ENCODE measurements at regions not wholly inside any gene's neighbourhood (a gene's known extent, or its start where the extent isn't known, plus 50 kb on each side); places are given as distances from the start of the nearest gene placed in this dataset.
A peak's percentile ranks its signal among the peaks of the same experiment; 100 is the strongest.
"Not testable (repeated sequence)": the region's sequence is repeated elsewhere in the genome, so short reads cannot be mapped to it uniquely, and the experiment has no call there.

DNA sequence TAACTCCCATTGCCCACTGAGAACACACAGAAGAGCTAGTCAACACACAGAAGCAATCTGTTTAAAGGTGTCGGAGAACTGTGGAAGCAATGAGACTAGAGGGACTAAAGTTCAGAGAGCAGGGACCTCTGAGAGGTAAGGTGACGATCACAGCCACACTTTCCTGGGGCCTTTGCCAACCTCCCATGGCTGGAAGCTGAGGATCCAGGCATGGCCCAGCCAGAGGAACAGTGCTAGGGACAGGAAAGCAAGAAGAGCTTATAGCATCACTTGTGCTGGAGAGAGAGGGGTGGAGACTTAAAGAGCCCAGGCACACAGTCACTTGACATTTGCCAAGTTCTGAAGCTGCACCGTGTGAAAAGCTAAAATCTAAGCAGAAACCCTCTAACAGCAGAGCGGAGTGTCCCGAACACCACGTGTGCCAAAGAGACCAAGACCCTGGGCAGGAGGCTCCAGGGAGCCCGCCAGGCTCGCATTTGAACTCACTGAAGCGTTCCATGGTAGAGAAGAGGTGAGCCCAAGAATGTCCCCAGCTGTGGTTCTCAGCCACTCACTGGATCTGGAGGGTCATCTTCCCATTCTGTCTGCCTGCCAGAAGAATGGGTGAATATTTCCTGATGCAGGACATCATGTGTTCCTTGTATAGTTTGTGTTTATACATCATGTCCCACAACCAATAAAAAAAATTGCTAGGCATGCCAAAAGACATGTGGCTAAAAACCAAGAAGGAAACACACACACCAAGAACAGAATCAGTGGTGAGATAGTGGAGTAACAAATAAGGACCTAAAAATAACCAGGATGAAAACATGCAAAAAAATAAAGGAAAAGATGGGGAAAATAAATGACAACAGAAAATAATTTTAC is 174.0 kb upstream of the C14orf180 start:
- no peak for FAIRE-seq

DNA sequence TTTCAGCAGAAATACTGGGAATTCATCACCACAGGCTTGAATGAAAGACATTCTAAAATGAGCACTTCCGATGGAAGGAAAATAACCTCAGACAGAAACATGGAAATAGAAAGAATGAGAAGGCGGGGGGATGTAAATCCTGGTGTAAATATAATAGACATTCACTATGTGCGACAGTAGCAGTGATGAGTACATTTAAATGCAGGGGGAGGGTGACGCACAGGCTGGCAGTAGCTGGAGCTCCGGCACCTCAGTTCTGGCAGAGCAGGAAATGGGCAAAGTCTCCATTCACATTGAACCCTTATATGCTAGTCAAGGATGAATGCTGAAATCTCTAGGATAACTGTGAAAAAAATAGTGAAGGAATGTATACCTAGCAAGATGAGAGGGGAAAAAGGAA is 172.7 kb upstream of the C14orf180 start:
- FAIRE-seq (no peak), DNase-seq (ENCODE audit: low spot score in 2 of 2) (no peak)

More for the DNA sequence above, 174.0 kb upstream of the C14orf180 start:
- no peak for DNase-seq (ENCODE audit: low spot score in 2 of 2)

DNA sequence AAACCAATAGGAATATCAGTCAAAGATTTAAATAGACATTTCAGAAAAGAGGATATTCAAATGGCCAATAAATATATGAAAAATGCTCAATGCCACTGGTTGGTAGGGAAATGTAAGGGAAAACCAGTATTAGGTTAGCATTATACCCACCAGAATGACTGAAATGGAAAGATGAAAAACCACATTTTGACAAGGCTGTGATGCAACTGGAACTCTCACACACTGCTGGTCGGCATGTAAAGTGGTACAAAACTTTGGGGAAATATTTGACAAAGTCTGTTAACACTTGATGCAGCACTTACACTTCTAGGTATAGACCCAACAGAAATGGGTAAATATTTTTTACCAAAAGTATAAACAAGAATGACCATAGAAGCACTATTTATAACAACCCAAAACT is 163.2 kb upstream of the C14orf180 start:
- no peak for FAIRE-seq
- no peak for DNase-seq (ENCODE audit: low spot score in 2 of 2)

DNA sequence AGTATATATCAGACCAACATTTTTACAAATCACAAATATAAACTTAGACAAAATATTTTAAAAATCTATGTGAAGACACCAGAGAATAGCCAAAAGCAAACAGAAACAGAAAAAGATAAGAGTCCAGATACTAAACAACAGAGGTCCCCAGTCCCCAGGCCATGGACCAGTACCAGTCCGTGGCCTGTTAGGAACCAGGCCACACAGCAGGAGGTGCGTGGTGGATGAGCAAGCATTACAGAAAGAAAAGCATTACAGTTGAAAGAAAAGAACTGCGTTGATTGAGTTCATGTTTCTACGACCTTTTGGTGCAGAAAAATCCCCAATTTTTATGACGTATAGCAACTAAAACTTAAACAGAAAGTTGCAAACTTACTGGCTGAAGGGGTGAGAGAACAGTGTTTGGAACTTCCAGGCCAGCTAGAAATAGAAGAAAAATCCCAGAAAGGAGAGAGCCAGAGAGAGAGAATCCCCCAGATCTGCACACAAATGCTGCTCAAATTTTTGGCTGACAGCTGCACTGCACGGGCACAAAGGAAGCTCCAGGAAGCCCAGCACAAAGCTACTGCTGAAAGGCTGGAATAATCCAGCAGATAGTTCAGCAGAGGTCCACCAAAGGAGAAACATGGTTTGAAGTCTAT is 159.6 kb upstream of the C14orf180 start:
- no peak for FAIRE-seq
- DNase-seq (ENCODE audit: low spot score in 2 of 2), result no peak

DNA sequence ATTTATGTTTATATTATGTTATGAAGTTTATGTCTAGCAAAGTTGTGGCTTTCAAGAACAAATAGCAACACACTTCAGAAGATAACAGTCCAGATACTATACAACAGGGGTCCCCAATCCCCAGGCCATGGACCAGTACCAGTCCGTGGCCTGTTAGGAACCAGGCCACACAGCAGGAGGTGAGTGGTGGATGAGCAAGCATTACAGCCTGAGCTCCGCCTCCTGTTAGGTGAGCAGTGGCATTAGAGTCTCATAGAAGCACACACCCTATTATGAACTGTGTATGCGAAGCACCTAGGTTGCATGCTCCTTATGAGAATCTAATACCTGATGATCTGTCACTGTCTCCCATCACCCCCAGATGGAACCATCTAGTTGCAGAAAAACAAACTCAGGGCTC is 159.0 kb upstream of the C14orf180 start:
- FAIRE-seq; DNase-seq (ENCODE audit: low spot score in 2 of 2): not testable (repeated sequence)

DNA sequence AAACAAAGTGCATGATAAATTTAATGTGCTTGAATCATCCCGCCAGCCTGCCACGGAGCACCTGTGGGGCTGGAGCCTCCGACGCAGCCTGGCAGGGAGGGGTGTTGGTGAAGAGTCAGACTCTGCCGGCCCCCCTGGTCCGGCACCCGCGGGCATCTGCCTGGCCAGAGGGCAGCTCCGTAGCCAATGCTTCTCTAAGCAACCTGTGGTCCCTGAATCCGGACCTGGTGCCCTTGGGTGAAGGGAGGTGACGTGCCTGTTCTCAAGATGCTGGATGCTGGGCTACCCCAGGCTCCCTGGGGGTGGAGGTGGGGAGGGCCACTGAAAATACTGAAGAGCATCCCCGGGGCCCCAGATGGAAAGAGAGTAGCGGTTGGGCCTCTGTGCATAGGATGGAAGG is 158.6 kb upstream of the C14orf180 start:
- DNase-seq (ENCODE audit: low spot score in 2 of 2), result no peak
- FAIRE-seq, result no peak

DNA sequence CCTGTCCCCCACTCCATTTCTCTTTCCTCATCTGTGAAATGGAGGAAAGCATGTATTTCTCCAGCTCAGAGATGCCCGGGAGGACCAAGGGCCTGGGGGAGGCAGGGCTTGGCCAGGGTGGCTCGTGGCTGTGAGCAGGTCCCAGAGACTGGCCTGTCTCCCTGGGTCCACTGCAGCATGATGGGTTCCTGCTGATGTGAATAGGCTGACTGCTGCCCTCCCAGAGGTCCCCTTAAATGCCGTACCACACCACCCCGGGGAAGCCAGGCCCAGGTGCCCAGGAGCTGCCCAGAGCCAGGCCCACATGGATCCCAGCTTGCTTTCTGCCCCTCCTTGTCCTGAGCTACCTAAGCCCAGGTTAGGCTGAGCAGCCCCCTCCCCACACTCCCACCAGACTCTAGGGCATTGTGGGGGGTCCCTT is 158.2 kb upstream of the C14orf180 start:
- FAIRE-seq, result no peak
- no peak for DNase-seq (ENCODE audit: low spot score in 2 of 2)

DNA sequence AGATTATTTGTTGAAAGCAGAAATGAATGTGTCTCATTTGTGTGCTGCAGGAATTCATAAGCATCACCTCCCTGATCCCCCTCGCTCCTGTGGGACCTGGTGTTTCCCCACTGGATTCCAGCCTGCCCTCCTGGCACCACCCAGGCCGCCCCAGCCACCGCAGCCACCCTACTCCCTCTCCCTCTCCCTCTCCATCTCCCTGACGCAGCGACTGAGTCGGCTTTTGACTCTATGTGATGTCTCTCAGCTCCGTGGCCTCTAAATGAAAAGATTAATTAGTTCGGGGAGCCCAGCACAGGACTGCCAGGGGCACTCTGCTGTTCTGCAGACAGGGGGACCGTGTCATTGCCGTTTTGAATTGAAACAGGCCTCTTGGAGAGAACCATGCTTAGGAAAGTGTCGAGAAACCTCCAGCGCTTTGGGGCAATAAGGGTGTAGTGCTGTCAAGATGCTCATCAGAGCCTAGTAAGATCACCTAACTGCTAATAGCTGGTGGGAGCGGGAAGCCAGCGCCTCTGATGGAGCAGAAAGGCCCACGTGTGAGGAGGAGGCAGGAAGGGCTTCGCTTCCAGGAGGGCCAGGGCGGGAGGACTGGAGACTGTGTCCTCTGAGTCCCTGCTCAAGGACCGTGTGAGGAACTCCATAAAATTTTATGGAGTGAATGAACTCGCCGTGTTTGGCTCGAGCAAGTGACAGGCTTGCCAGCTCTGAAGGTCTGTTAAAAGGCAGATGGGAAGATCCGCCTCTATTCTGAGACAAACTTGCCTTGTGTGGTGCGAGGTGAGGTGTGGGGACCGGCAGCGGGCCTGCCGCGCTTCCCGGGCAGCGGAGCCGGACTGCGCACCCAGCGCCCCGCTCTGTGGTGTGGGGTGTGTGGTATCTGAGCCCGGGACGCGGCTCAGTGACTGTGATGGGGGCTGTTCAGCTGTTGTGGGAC is 157.4 kb upstream of the C14orf180 start:
- no peak for FAIRE-seq
- DNase-seq (ENCODE audit: low spot score in 2 of 2), result no peak

DNA sequence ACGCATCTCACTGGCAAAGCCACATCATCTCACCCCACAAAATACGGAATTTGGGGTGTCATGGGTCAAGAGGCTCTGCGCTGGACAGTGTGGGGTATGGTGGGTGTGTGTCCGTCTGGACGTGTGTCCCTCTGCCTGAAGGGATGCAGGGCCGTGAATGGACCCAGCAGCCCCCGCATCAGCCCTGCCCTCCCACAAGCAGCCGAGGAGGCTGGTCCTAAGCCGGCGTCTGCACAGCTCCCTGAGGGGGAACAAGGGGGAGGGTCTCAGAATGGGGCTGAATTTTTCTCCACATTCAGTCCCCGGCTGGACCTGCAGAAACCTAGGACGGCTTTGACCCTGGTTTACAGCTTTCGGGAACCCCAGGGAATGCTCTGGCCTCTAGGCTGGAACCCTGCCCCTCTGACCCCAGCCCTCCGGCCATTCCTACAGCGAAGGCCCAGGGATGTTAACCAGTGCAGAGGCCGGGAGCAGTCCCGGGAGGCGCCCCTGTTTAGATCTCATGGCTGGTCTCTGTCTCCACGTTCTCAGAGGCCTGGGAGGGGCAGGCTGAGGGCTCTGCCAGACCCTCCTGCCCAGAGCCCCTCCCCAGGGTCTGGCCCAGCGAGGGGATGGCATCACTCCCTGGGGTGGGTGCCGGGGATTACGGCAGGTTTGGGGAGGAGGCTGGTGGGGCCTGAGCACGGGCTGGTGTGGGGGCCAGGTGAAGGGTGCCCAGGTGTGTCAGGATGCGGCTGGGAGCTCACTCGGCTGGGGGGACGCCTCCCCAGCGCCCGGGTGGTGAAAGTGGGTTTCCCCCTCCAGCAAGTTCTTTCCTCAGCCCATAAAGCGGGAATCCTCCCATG is 156.5 kb upstream of the C14orf180 start:
- no peak for FAIRE-seq
- DNase-seq (ENCODE audit: low spot score in 2 of 2), result no peak

DNA sequence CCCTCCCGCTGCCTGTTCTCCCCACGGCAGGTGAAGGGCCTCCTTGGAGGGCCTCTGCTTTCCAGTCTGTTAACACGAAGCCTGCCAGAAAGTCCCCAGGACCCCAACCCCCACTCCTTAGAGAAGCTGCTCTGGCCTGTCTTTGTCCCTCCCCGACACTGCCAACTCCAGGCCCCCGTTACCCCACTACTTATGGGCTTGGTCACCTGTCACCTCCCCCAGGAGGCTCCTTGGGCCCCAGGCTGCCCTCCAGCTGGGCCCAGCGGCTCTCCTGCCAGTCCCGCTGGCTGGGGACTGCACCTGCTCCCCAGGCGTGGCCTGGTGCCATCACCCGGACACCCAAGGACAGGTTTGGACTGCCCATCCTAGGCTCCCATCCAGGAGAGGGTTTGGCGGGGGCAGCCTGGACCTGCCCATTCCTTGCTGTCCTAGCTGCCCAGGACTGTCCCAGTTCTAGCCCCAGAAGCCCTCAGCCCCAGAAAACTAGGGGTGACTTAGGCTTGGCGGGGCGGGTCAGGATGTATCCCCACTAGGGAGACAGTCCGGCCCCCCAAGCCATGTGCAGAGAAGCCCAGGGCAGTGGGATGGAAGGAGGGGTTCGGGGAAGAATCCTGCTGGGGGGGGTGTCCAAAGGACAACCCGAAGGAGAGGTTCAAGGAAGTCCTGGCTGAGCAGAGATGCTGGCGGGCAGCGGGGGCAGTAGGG is 155.7 kb upstream of the C14orf180 start:
- FAIRE-seq, result no peak
- DNase-seq (ENCODE audit: low spot score in 2 of 2), result no peak

DNA sequence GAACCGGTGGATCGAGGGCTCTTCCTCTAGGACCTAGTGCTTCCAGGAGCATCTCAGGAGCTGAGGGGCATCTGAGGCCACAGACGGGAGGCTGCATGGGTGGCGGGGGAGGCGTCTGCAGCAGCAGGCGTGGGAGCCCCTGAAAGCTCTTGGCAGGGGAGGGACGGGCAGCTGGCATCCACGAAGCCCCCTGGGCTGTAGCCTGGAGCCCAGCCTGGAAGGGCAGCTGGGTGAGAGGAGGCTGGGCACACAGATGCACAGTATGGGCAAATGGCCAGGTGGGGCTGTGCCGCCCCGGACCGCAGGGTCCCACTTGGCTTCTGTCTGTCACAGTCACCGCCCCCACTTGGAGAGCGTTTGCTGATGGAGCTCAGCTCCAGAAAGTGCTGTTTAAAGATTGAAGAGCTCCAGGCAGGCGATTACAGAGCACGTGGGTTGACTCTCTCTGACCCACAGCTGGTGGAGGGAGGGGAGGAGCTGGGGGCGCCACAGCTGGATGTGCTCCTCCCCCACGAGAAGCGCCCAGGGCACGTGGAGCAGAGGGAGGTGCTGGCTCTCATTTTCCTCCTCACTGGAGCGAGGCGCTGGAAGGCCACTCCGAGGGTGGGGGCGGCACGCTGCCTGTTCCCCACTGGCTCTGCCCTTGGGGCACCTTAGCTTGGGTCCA is 155.0 kb upstream of the C14orf180 start:
- FAIRE-seq, result no peak

DNA sequence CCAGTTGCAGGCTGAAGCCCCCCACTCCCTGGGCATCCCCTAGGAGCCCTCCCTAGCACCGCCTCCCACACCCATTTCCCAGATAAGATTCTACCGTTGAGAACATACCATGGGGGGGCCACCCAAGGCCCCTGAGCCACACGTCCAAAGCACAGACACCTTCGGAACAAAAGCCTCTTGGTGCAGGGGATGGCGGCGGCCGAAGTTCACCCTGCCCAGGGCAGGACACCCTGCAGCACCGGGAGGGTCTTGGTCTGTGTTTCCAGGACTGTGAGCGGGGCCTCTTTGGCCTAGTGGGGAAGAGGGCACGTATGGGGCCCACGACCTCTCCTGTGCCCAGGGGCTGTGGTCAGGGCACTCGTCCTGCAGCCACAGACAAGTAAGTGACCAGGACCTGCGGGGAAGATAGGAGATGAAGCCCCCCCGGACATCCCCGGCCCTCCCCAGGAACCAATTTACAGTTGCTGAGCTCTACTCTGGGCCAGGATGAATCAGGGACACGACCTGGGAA is 154.3 kb upstream of the C14orf180 start:
- DNase-seq (ENCODE audit: low spot score in 2 of 2), result no peak
- no peak for FAIRE-seq

More for the DNA sequence above, 155.0 kb upstream of the C14orf180 start:
- DNase-seq (ENCODE audit: low spot score in 2 of 2), result peak; percentile 70 to 78

DNA sequence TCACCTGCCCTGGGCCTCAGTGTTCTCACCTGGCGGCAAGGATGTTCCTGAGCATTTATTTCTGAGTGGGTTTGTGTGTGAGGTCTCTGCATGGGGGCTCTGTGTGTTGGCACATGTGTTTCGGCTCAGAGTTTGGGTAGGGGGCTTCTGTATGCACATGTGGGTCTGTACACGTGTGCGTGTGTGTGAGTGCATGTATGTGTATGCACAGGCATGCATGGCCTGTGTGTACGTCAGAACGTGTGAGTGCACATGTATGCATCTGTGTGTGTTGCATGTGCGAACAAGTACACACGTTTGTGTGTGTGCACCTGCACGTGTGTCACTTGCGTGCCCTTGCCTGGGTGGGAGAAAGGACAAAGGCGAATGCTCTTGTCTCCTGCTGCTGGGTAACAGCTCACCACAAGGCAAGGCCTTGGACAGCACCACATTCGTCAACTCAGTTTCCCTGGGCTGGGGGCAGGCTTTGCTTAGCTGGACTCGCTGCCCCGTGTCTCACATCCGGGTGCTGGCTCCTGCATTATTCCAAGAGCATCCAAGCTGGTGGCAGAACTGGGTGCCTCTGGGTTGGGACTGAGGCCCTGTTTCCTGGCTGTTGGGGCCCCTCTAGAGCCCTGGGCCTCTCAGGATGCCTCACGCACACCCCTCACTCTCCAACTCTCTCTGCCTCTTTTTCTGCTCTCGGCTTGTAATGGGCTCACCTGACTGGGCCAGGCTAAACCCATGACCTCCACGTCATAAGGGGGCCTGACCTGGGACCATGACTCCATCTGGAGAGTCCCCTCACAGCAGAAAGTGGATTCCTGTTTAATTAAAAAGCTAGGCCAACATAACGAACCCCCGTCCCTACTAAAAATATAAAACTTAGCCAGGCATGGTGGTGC is 153.6 kb upstream of the C14orf180 start:
- FAIRE-seq (no peak), DNase-seq (ENCODE audit: low spot score in 2 of 2) (no peak)

DNA sequence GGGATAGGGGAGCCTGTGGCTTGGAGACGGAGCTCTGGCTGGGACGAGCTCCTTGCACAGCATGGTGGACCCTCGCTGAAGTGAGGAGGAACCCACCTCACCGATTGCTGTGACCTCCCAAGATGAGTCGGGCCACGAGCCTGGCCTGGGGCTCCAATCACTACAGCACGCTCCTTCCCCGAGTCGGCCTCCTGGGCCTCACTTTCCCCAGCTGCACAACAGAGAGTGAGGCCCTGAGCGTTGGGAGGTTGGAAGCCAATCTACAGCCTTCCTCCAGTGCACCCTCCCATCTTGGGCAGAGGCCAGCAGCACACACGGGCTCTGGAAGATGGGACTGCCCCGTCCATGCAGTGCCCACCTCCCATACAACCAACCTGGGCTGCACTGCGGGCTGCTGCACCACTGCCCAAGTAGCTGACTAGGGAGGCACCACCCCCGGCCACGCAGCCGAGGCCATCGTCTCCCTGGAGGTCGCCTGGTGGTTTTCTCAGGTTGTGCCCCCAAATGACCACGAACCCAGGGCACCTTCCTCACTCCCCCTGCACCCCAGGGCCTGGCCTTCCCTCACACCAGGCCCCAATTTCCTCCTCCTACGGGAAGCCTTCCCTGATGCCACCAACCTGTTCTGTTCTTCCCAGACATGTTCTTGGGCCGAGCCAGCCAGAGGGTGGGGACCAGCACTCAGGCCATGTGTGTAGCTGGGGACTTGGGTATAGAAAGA is 152.3 kb upstream of the C14orf180 start:
- DNase-seq (ENCODE audit: low spot score in 2 of 2) (no peak), FAIRE-seq (no peak)

DNA sequence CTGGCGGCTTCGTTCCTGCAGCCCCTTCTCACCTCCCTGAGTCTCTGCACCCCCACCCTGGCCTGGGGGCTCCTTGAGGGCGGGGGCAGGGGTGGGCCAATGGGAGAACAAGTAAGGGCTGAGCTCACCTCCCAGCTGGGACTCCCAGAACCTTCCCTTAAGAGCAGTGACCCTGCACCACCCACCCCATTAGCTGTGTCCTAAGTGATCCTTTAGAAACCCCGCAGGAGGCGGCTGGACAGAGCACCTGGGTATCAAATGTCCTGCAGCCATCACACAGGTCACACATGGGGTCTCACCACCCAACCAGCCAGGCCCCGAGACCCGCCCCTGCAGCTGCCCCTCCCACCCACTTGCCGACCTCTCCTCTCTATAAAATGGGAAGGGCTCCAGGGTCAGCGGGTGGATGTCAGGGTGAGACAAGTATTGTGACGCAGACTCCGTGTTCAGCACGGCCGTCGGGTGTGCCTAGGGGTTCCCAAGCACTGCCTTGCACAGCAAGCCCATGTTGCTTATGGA is 151.2 kb upstream of the C14orf180 start:
- DNase-seq (ENCODE audit: low spot score in 2 of 2) (no peak), FAIRE-seq (no peak)

DNA sequence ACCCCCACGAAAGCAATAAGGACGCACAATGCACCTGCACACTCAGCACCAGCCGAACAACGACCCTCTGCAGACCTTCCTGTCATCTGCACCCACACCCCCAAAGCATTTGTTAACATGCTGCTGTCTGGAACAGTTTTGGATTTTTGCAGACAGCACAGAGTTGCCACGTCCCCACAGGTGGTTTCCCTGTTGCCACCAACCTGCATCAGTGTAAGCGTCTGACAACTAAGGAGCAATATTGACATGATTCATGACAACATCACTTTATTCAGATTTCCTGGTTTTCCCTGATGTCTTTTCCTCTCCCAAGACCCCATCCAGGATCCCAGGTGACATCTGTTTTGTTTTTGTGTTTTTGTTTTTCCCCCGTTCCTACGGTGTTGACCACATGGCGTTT is 150.7 kb upstream of the C14orf180 start:
- DNase-seq (ENCODE audit: low spot score in 2 of 2) (no peak), FAIRE-seq (no peak)

Measured in frontal cortex (tissue), 3 donors.